ENCODE measurements at regions not wholly inside any gene's neighbourhood (a gene's known extent, or its start where the extent isn't known, plus 50 kb on each side); places are given as distances from the start of the nearest gene placed in this dataset.

- ATAC-seq (ENCODE audit: low FRiP score in 2 of 2), result no peak
- no peaks in the 10 kb centered on the region for H3K27me3 ChIP-seq
- no peaks in the 10 kb centered on the region for H3K36me3 ChIP-seq
- TF ChIP-seq EP300 (IDR thresholded peaks at IDR 0.05) (no peak), POLR2AphosphoS5 (IDR thresholded peaks at IDR 0.05) (no peak), POLR2A (IDR thresholded peaks at IDR 0.05) (no peak)
- TF ChIP-seq, protein P1, sequence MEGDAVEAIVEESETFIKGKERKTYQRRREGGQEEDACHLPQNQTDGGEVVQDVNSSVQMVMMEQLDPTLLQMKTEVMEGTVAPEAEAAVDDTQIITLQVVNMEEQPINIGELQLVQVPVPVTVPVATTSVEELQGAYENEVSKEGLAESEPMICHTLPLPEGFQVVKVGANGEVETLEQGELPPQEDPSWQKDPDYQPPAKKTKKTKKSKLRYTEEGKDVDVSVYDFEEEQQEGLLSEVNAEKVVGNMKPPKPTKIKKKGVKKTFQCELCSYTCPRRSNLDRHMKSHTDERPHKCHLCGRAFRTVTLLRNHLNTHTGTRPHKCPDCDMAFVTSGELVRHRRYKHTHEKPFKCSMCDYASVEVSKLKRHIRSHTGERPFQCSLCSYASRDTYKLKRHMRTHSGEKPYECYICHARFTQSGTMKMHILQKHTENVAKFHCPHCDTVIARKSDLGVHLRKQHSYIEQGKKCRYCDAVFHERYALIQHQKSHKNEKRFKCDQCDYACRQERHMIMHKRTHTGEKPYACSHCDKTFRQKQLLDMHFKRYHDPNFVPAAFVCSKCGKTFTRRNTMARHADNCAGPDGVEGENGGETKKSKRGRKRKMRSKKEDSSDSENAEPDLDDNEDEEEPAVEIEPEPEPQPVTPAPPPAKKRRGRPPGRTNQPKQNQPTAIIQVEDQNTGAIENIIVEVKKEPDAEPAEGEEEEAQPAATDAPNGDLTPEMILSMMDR (IDR thresholded peaks at IDR 0.05), result no peak
- no peak overlapping the region for H3K4me3 ChIP-seq
- peaks cover 0 to 4% (median 0%) of the 10 kb centered on the region in 4 donors for H3K9me3 ChIP-seq
- no peaks in the 10 kb centered on the region for H3K4me1 ChIP-seq
- no peak for DNase-seq
- H3K27ac ChIP-seq, result no peak overlapping the region
Observed at GRCh38 chr16:25390761-25391160, 133.1 kb upstream of the ZKSCAN2 start.

DNA sequence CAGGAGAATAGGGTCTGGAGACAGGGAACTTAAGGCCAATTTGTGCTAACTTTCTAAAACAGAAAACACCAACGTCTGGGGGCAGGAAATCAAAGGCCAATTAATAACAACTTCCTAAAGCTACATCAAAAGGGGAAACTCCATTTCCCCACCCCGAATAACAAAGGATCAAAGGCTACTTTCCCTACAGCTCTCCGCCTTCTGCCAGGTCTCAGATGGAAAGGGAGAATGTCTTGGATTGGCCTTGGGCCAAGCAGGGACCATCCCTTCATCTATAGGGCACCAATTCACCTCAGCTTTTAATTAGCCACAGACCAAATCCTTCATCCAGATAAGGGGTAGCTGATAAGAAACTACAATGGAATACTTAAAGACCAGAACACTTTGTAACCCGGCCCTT lies 116.9 kb upstream of the ZKSCAN2 start:
- WGBS, 2 donors, result 33 to 34% methylated on average over 4 of the region's 4 CpGs
- TF ChIP-seq POLR2AphosphoS5 (IDR thresholded peaks at IDR 0.05) (no peak), EP300 (IDR thresholded peaks at IDR 0.05) (no peak), POLR2A (IDR thresholded peaks at IDR 0.05) (no peak)
- TF ChIP-seq, protein P1 (IDR thresholded peaks at IDR 0.05), result no peak
- H3K27me3 ChIP-seq, result no peaks in the 10 kb centered on the region
- H3K36me3 ChIP-seq, result no peaks in the 10 kb centered on the region
- H3K27ac ChIP-seq, result no peak overlapping the region
- no peaks in the 10 kb centered on the region for H3K4me1 ChIP-seq
- H3K9me3 ChIP-seq, result no peaks in the 10 kb centered on the region
- no peak overlapping the region for H3K4me3 ChIP-seq
- ATAC-seq (ENCODE audit: low FRiP score in 2 of 2) (no peak), DNase-seq (no peak)

DNA sequence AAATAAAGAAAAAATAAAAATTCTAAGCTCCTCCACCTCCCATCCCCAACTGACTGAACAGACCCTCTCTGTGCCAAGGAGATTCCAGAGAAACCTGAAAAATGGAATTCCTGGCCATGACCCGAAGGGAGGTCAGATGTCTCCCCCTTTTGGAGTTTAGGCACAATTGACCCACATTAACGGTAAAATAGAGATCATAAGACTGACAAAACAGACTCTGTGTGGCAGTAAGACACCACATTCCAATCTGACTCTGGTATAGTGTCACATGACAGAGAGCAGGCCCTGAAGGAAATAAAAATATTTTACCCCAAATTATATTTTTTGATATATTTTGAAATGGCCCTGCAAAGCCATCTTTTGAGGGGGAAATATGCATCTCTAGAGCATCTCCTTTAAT lies 115.1 kb upstream of the ZKSCAN2 start:
- ATAC-seq (ENCODE audit: low FRiP score in 2 of 2), result no peak
- Histone ChIP-seq H3K27me3 (no peaks in the 10 kb centered on the region), H3K9me3 (no peaks in the 10 kb centered on the region), H3K4me1 (no peaks in the 10 kb centered on the region), H3K27ac (no peak overlapping the region), H3K36me3 (no peaks in the 10 kb centered on the region), H3K4me3 (no peak overlapping the region)
- 54 to 69% methylated on average over 2 of the region's 2 CpGs for WGBS, 2 donors
- DNase-seq, result no peak
- TF ChIP-seq EP300 (IDR thresholded peaks at IDR 0.05), result no peak

DNA sequence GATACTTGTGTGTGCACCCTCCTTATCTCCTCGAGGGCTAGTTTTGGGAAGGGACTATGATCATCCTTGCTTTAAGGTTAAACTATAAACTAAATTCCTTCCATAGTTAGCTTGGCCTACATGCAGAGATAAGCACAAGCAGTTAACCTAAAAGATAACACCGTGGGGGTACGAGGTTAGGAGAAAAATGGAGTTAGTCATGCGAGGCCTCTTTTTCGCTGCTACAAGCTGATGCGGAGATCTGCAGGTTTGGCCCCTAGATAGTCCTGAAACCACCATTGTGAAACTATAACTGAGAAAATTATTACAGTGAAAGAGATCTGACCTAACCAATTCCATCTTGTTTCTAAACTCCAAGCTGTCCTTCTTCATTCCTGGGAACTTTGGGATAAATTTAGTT lies 113.7 kb upstream of the ZKSCAN2 start:
- no peak overlapping the region for H3K4me3 ChIP-seq
- DNase-seq (no peak), ATAC-seq (ENCODE audit: low FRiP score in 2 of 2) (no peak)
- TF ChIP-seq POLR2AphosphoS5 (IDR thresholded peaks at IDR 0.05), result no peak
- no peak for TF ChIP-seq POLR2A (IDR thresholded peaks at IDR 0.05)
- TF ChIP-seq EP300 (IDR thresholded peaks at IDR 0.05), result no peak
- no peaks in the 10 kb centered on the region for H3K36me3 ChIP-seq
- H3K4me1 ChIP-seq, result no peaks in the 10 kb centered on the region
- H3K27me3 ChIP-seq, result no peaks in the 10 kb centered on the region
- H3K9me3 ChIP-seq, result no peaks in the 10 kb centered on the region
- H3K27ac ChIP-seq, result no peak overlapping the region
- WGBS, 2 donors, result 68 to 75% methylated on average over 6 of the region's 6 CpGs

- Histone ChIP-seq H3K4me1 (no peaks in the 10 kb centered on the region), H3K27me3 (no peaks in the 10 kb centered on the region), H3K4me3 (no peak overlapping the region), H3K9me3 (no peaks in the 10 kb centered on the region), H3K27ac (no peak overlapping the region), H3K36me3 (no peaks in the 10 kb centered on the region)
- WGBS, 2 donors, result 77 to 82% methylated on average over 6 of the region's 6 CpGs
- no peak for DNase-seq
- no peak for TF ChIP-seq POLR2A (IDR thresholded peaks at IDR 0.05)
- TF ChIP-seq, protein P1 (IDR thresholded peaks at IDR 0.05), result no peak
- ATAC-seq (ENCODE audit: low FRiP score in 2 of 2), result no peak
Observed at GRCh38 chr16:25370541-25370940, 112.9 kb upstream of the ZKSCAN2 start.

GRCh38 chr16:25367773-25368524 lies 110.3 kb upstream of the ZKSCAN2 start:
- H3K4me3 ChIP-seq, result no peak overlapping the region
- no peaks in the 10 kb centered on the region for H3K9me3 ChIP-seq
- TF ChIP-seq EP300 (IDR thresholded peaks at IDR 0.05) (no peak), POLR2A (IDR thresholded peaks at IDR 0.05) (no peak), POLR2AphosphoS5 (IDR thresholded peaks at IDR 0.05) (no peak)
- TF ChIP-seq, protein P1 (IDR thresholded peaks at IDR 0.05), result no peak
- DNase-seq (peak in 1 of 2 donors; percentile 10), ATAC-seq (ENCODE audit: low FRiP score in 2 of 2) (no peak)
- H3K36me3 ChIP-seq, result no peaks in the 10 kb centered on the region
- H3K27ac ChIP-seq, result no peak overlapping the region
- H3K27me3 ChIP-seq, result no peaks in the 10 kb centered on the region
- 91 to 98% methylated on average over 3 to 8 of the region's 8 CpGs for WGBS, 2 donors
- no peaks in the 10 kb centered on the region for H3K4me1 ChIP-seq
